IPS-18c (cell line): ENCODE measurements at regions not wholly inside any gene's neighbourhood (a gene's known extent, or its start where the extent isn't known, plus 50 kb on each side); places are given as distances from the start of the nearest gene placed in this dataset.

Experiments used
- H3K4me3 ChIP-seq: 2 replicates; pipeline ENCODE4 v1.7.0; 2013; ENCODE audit warnings: low read depth, mild to moderate bottlenecking, low read length, moderate library complexity; ENCODE audit not compliant: insufficient read depth
- H3K9me3 ChIP-seq: one replicate; pipeline ENCODE4 v1.6.1; 2013; ENCODE audit warnings: mild to moderate bottlenecking, low read length, moderate library complexity; ENCODE audit not compliant: control insufficient read depth, insufficient read depth

DNA sequence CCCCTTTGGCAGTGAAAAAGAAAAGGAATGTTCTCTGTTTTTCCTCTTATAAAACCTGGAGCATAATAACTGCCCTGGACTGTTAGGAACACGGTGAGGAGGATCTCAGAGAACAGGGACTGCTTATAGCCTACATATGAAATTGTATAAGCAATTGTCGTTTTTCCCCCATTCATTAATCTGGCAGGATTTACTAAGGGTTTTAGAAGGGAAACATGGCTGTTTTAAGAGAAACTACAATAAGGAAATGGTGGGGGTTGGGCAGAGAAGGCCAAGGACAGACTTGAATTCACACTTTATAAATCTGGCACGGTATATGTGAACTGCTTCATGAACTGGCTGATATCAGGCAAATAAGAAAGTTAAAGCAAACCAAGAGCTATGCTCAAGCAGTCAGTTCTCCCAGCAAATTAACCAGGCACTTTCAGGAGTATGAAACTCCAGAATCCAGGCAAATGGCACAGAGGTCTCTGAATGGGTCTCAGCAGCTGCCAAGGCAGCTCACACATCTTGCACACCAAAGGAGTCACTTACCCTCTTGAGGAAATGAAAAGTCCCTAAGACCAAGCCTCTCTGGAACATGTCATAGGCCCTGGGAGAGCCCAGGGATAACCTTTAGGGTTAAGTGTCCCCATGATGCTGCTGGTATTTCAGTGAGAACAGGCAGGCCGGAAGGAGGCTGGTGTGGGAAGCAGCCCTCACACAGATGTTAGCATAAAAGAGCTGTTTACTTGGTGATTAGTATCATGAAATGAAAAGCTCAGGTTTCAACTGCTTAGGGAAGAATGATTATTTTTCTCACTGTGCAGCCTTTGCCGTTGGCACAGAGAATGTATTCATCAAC is 260.5 kb upstream of the MARCKS start:
- no peaks in the 10 kb centered on the region for H3K9me3 ChIP-seq

DNA sequence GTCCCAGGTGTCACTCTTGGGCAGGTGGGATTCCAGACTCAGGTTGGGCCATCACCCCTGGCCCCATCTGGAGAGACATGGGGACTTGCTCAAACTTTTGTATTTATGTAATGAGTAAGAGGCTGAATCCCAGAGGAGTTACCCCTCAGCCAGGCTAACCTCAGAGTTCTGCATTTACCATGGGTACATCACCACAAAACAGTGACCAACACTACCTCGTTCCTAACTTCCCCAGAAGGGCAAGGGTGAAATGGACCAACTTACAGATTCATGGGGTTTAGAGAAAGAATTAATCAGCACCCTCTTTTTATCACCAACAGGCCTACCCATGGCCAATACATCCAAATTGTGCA is 259.9 kb upstream of the MARCKS start:
- Histone ChIP-seq H3K4me3 (no peak overlapping the region), H3K9me3 (no peaks in the 10 kb centered on the region)

More for the DNA sequence above, 260.5 kb upstream of the MARCKS start:
- H3K4me3 ChIP-seq = no peak overlapping the region

DNA sequence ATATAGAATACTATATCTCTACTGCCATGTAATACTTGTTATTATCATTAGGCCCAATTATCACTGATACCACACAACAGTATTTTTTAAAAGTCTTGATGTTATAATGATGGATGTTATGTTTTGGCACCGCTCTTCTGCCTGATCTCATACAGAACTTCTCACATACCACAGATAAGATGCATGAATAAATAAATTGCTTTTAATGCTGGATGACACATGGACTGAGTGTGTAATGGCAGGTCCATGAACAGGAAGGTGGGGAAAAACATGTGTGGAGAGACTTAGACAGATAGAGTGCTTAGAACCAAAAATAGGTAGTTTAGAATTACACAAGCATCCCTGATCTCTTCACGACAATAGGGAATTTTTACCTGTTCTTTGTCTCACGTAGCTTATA is 258.4 kb upstream of the MARCKS start:
- Histone ChIP-seq H3K4me3 (no peak overlapping the region), H3K9me3 (no peaks in the 10 kb centered on the region)

DNA sequence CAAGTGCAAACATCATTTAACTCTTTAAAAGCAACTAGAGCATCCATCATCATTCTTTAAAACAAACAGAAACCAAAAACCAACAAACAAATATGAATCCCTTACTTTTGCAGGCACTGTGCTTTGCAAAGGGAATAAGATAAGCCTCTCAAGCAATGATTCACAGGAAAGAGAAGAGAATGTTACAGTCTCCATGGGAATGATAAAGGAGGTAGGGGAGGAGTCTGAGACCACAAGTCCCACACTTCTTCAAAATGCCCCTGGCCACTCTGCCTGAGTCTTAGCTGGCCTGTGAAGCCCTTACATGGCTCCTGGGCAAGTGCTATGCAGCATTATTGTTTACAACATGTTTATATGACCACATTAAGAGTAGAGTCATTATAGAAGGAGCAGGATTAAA is 257.7 kb upstream of the MARCKS start:
- no peak overlapping the region for H3K4me3 ChIP-seq
- no peaks in the 10 kb centered on the region for H3K9me3 ChIP-seq

DNA sequence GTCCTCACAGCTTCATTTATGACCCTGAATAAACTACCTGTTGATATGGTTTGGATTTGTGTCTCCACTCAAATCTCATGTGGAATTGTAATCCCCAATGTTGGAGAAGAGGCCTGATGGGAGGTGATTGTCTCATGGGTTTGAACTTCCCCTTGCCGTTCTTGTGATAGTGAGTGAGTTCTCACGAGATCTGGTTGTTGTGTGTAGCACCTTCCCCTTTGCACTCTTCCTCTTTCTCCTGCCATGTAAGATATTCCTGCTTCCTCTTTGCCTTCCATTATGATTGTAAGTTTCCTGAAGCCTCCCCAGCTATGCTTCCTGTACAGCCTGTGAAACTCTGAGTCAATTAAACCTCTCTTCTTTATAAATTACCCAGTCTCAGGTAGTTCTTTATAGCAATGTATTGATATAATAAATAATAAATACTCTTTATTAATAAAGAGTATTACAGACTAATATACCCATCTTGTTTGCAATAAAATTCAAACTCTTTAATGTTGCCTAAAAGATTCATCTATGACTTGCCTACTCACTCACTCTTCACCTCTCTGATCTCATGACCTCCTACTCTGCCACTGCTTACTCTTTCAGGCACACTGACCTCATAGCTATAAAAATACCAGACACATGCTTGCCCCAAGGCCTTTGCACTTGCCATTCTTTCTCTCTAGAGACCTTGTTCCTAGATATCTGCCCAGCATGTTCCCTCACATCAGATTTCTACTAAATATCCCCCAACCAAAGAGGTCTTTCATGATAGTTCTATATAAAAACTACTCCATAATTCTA is 256.4 kb upstream of the MARCKS start:
- no peak overlapping the region for H3K4me3 ChIP-seq
- H3K9me3 ChIP-seq = no peaks in the 10 kb centered on the region

DNA sequence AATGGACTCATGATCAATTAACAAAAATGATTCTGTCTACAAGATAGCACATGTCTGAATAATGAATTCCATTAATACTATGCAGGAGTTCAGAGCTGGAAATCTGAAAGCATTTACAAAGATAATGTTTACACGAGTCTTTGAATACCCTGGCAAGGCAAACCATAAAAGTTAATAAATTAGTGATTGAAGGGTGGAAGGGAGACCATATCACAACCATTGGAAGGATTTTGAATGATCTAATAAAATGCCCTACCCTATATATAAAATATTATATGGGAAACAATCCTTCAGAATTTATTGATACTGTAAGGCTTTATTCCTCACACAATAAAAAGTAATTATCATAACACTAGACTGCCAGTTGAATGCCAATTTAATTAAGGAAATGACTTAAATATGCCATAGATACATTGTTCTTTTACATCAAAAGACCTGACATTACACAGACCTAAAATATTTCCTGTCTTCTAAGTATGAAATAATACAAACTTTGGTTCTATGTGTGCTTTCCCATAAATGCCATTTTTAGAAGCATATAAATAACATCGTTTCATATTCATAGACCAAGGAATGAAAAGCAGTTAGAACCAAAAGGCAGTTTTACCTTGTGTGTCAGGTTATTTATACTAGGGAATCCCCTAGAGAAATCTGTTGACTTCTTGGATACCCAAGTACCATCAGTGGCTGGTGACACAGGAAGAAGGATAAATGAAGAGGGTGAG is 249.2 kb upstream of the MARCKS start:
- Histone ChIP-seq H3K9me3 (no peaks in the 10 kb centered on the region), H3K4me3 (no peak overlapping the region)

DNA sequence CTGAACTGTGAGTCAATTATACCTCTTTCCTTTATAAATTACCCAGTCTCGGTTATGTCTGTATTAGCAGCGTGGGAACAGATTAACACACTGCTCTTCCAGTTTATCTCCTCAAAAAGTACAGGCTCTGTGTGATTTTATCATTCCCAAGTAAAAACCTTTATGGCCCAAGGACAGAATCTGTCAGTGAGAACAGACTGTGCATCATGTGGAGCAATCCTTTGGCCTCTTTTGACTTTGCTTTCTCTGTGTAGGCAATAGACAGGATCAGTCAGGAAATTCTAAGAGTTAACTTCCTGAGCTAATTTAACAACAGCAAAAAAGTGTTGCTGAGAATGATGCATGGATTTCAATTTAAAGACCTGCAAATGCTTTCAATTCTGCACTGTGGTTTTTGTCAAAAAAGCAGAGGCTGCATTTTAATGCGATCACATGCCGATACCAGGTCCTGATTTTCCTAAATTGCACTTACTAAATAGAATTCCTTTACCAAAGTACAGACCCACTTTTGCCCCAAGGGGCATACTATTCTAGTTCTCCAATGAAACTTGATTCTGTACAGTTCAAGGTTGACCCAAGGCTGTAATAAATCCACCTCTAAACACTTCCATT is 246.7 kb upstream of the MARCKS start:
- Histone ChIP-seq H3K9me3 (no peaks in the 10 kb centered on the region), H3K4me3 (no peak overlapping the region)

DNA sequence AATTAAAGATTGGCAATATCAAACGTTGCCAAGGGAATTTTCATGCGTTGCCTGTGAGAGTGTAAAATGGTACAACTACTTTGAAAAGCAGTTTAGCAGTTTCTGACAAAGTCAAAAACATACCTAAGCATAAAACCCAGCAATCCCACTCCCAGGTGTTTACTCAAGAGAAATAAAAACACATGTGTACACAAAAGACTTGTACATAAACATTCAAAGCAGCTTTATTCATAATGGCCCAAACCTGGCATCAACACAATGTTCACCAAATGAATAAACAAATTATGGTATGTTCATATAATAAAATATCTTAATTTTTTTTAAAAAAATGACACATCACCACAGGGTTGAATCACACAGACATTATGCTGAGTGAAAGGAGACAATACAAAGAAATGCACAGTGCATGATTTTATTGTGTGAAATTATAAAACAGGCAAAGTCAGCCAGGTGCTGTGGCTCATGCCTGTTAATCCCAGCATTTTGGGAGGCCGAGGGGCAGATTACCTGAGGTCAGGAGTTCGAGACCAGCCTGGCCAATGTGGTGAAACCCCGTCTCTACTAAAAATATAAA is 240.4 kb upstream of the MARCKS start:
- no peak overlapping the region for H3K4me3 ChIP-seq
- H3K9me3 ChIP-seq = no peaks in the 10 kb centered on the region

DNA sequence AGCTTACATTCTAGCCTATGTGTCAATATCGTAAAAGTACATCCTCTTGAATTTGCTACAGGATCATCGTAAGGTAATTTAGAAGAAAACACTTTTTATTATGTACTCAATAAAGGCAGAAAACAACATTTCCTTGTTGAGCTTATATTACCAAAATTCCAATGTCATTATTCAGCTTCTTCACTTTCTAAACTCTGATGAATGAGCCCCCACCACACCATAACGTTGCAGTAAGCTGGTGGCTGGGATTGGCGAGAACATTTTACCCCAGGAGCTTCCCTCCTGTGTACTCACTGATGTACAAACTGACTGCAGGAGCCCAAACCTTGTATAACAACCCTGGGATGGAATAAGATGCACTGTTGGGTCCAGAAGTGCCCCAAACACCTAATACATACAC is 238.1 kb upstream of the MARCKS start:
- Histone ChIP-seq H3K4me3 (no peak overlapping the region), H3K9me3 (no peaks in the 10 kb centered on the region)

DNA sequence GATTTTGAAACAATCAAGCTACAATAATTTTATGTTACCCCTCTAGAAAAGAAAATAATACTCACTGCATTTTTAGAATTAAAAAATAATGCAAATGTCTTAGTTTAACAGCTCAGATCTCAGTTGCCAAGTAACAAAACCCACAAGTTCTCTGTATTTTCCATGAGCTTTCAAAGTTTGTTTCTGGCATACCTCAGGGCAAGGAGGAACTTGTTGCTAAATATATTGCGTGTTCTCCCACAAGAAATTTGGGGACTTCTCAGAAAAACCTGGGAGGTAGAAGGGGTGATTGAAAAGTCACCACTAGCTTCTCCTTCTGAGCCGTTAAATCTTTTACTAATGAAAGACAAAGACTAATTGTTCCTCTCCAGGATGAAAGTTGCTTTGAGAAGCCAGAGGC is 236.8 kb upstream of the MARCKS start:
- no peaks in the 10 kb centered on the region for H3K9me3 ChIP-seq
- no peak overlapping the region for H3K4me3 ChIP-seq

DNA sequence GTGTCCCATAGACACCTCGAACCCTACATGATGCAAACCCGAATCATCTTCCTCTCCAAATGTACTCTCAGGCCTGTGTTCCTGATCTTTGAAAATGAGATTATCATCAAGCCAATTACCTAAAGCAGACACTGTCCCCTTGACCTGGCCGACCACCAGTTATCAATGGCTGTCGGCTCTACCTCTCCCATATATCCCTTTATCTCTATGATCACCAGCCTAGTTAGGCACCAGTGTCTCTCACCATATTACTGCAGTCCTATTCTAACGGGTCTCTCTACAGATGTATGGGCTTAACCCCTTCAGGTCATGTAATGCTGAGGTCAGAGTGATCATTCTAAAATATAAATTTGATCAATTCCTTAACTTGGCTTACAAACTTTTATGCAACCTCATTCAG is 234.9 kb upstream of the MARCKS start:
- H3K9me3 ChIP-seq = no peaks in the 10 kb centered on the region
- no peak overlapping the region for H3K4me3 ChIP-seq

DNA sequence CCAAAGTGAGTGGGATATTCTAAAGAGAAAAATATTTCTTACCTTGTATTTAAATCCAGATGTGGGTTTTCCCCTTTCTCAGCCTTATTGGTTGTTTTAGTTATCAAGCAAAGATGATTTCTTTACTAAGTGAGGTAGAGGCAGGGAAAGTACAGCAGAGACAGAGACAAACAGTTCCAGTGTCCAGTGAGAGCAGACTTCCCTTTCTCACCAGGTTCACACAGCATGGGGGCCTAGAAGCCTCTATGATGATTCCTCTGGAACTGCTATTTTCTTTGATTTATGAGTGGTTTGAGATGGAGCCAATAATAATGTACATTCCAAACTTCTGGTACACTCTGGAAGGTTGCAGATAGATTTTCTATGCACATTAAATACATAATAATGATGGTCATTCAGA is 234.0 kb upstream of the MARCKS start:
- no peaks in the 10 kb centered on the region for H3K9me3 ChIP-seq
- H3K4me3 ChIP-seq = no peak overlapping the region

DNA sequence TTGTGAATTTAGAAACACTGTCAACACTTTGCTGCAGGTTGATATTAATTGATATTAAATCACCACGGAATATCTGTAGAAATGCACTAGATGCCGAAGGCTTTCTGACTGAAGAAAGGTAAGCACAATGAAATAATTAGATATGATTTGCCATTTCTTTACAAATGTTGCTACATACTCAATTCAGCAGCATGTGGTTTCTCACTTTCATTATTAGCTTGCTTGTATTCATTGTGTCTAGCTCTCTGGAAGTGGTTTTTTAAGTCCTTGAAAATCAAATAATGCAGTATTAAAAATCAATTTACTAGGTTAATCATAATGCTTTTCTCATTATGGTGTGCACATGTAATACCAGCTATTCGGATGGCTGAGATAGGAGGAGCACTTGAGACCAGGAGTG is 231.3 kb upstream of the MARCKS start:
- Histone ChIP-seq H3K4me3 (no peak overlapping the region), H3K9me3 (no peaks in the 10 kb centered on the region)

DNA sequence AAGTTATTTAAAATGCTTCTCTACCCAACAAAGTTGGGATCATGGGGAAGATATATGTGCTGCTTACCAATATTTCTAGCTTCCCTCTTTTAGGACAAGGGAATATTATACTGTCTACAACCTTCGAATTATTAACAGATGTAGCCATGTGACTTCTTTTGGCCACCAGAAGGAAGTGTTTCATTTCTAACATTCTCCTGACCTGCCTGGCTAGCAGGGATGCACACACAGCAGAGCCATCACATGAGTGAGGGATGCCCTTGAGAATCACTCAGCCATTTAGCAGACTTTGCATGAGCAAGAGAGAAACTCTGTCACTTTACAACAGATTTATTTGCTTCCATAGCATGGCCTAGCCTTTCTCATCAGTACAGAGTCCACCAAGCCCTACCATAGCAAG is 230.7 kb upstream of the MARCKS start:
- Histone ChIP-seq H3K9me3 (no peaks in the 10 kb centered on the region), H3K4me3 (no peak overlapping the region)

DNA sequence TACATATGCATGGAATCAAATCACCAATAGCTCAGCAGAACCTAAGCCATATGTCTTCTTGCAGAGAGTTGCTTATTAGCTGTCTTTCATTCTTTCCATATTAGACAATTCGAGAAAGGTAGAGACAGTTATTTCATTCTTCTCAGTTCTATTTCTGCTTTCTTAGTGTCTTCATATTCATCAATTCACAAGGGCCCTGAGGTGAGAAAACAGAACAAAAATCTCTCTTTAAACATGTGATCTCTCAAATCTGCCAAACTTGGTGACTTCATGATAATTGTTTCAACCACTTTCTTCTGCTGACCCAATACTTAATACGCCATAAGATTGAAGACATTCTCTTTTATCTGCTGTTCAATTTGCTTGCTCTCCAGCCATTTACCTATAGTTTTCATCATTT is 229.7 kb upstream of the MARCKS start:
- Histone ChIP-seq H3K9me3 (no peaks in the 10 kb centered on the region), H3K4me3 (no peak overlapping the region)

DNA sequence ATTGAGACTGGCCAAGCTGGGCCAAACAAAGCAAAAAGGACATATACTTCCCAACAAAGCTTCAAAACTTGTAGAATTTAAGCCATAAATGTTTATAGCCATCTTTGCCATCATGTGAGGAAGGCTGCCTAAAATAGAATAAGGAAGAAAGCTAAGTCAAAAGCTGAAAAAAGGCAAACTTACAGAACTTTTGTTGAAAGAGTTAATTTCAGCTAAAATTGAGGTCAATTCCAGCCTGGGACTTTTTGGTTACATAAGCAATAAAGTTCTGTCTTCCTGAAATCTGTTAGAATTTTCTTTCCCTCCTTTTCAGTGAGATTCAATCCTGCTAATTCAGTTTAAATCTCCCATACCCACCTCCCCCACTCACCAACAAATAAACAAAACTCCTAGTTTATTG is 227.9 kb upstream of the MARCKS start:
- Histone ChIP-seq H3K9me3 (no peaks in the 10 kb centered on the region), H3K4me3 (no peak overlapping the region)

DNA sequence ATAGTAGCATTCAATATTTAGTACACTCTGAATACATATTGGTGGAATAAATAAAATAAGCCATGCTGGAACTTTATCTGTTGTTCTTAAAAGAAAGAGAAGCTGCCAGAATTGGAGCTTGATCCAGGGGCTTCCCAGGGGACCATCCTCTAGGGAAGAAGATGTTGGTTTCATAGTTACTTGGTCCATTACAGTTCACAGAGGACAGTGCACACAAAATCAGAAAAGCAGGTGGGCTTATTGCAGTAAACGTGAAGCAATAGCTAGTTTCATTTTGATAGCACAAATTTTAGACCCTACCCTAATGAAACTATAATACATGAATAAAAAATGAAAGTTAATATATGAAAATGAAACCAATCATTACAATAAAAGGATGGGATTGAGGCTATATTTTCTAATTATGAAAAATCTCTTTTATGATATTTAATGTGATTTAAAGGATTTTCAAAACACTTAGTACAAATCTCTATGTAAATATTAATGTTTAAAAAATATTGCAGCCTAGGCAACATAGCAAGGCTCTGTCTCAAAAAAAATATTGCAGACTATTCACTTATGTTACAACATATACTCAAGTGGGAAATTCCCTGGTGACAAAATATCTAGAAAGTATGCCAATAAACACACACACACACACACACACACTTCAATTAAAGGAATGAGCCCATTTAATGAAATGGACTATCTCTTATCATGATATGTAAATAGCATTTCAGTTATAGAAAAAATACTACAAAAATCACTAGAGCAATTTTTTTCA is 227.0 kb upstream of the MARCKS start:
- H3K9me3 ChIP-seq = peaks cover 2% of the 10 kb centered on the region
- no peak overlapping the region for H3K4me3 ChIP-seq
